Stimulated activated naive CD8-positive, alpha-beta T cell treated with anti-CD3 and anti-CD28 coated beads, Interleukin-15, Interleukin-2, amounts not matched to agents 100 U/mL and 50 U/mL, for 24 hours (primary cell): ENCODE measurements at regions not wholly inside any gene's neighbourhood (a gene's known extent, or its start where the extent isn't known, plus 50 kb on each side); places are given as distances from the start of the nearest gene placed in this dataset.
"Not testable (repeated sequence)": the region's sequence is repeated elsewhere in the genome, so short reads cannot be mapped to it uniquely, and the experiment has no call there.

Experiments
- ATAC-seq: fragments of 150-1000 bp; cut with Tn5 transposase; one replicate; pipeline ENCODE4 v1.10.0; 2021
- DNase-seq: peaks from one replicate; pipeline ENCODE4 v3.0.0; 2021

DNA sequence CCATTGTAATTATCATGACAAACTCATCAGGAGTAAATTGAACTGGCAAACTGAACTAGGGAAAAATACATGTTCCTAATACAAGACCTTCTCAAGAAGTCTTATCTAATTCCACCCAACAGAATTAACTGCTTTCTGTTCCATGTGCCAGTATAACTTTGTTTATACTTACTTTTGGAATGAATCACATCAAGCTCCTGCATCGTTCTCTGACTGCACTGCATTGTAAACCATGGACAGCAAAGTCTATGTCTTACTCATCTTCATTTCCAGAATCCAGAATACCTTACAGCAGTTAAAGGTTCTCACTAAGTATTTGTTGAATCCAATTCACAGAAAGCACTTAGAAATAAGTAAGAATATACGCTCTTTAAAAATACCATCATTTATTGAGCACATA is 102.8 kb downstream of the PLK2 start:
- ATAC-seq (no peak), DNase-seq (no peak)

DNA sequence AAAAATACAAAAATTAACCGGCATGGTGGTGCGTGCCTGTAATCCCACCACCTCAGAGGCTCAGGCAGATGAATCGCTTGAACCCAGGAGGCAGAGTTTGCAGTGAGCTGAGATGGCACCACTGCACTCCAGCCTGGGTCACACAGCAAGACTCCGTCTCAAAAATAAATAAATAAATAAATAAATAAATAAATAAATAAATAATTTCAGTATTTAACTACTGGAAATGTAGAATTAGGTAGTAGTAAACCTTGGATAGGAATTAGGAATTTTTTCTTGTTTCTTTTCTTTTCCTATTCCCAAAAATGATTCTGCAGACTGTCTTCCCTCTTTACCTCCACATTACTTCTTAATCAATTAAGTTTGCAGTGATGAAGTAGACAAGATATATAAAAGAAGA is 103.2 kb downstream of the PLK2 start:
- ATAC-seq = no peak
- DNase-seq = no peak

GRCh38 chr5:58354827-58355226 is 105.1 kb downstream of the PLK2 start:
- no peak for DNase-seq
- no peak for ATAC-seq

DNA sequence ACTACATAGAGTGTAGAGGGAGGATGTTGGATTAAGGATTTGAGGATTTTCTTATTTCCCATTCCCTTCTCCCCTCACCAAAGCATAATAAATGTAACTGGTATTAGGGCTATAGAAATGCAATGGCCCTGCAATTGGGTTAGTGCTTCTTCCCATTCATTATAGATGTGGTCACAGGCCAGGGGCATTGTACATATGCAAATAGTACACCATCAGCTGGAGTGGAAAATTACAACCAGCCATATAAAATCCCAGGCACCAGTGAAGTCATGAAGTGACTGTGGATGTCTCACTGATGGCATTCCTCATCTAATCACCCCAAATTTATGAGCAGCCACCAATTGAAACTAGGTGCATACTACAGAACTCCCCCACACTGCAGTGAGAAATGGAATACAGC is 105.9 kb downstream of the PLK2 start:
- no peak for DNase-seq
- ATAC-seq = no peak

DNA sequence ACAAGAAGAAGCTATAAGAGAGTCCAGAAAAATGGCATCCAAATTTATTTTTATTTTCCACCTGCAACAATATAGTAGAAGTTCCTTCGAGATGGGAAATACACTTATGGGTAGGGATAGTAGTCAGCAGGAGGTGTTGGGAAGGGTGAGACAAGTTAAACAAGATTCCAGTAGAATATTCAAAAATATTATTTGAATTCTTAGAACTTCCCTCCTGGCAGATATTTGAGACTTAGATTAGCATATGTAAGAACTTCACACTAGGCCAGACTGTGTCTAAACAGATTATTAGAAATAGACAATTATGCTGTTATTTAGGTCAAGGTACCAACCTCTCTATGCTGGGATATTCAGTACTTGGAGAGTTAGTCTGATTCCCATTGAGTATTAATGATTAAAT is 108.7 kb downstream of the PLK2 start:
- no peak for ATAC-seq
- DNase-seq = no peak

- DNase-seq (no peak), ATAC-seq (no peak)
Measured at GRCh38 chr5:58348996-58349728, 110.7 kb downstream of the PLK2 start.

- DNase-seq (no peak), ATAC-seq (no peak)
Measured at GRCh38 chr5:58346041-58346440, 113.8 kb downstream of the PLK2 start.

DNA sequence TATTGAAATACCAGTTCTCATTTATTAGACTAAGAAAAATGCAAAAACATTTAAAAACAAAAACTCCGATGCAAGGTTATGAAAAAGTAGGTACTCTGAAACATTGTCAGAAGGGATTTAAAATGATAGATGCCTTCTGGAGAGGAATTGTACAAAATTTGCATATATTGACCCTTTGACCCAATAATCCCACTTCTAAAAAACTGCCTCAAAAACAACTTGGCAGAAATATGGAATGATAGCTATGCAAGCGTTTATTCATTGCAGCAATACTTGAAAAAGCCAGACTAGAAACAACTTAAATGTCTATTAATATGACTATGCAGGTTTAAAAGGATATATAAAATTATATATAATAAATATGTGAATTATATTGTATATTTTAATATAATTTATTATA is 118.4 kb downstream of the PLK2 start:
- DNase-seq (no peak), ATAC-seq (no peak)

GRCh38 chr5:58335518-58335917 is 124.4 kb downstream of the PLK2 start:
- DNase-seq = no peak
- no peak for ATAC-seq

GRCh38 chr5:58334035-58334434 is 125.9 kb downstream of the PLK2 start:
- DNase-seq = no peak
- ATAC-seq = no peak

DNA sequence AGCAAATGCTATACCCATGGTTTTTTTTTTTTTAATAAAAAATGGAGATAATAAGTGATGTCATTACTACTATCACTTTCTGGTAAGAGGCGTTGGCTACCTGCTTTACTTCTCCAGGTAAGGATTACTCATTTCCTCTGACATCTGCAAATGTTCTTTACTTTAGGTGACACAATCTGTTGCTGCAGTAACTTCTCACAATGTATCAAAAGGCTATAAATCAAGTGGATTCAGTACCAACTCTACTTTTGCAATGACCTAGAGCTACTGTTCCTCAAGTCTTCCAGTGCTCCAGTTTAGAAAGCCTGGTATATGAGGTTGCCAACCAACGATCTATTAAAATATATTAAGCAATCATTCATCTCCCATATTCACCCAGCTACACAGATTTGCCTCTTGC is 129.1 kb downstream of the PLK2 start:
- no peak for ATAC-seq

DNA sequence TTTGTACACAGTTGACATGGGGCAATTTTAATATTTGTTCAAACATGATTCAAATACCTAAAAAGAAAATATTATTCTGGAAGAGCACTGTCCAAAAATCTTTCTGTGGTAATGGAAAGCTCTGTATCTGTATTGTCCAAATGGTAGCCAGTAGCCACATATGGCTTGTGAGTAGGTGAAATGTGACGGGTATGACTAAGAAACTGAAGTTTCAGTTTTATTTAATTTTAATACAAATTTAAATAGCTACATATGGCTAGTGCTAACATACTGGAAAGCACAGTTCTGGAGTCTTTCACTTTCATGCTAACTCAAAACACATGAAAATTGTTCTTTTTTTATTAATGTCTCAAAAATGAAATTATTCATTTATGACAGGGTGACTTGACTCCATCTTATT is 132.6 kb downstream of the PLK2 start:
- ATAC-seq (no peak), DNase-seq (no peak)

More for the DNA sequence above, 129.1 kb downstream of the PLK2 start:
- DNase-seq = no peak

GRCh38 chr5:58326022-58326421 is 133.9 kb downstream of the PLK2 start:
- ATAC-seq = no peak
- no peak for DNase-seq

DNA sequence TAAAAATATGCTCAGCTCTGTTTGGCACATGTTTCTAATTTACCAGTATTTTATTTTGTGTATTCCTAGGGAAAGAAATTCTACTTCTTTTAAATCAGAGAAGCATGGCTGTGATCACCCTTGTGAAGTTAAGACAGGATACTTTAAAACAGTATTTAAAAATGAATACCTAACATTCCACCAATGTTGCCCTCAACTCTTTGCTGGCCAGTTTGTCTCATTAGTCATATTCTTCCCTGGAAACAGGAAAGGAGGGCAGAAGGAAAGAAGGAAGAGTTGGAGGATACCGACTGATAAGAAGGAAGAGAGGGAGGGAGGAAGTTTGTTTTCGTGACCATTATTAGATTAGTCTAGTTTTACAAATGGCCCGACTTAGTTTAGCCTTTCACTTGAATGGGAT is 137.4 kb downstream of the PLK2 start:
- ATAC-seq = no peak
- no peak for DNase-seq

GRCh38 chr5:58318468-58318867 is 141.4 kb downstream of the PLK2 start:
- ATAC-seq (no peak), DNase-seq (no peak)

DNA sequence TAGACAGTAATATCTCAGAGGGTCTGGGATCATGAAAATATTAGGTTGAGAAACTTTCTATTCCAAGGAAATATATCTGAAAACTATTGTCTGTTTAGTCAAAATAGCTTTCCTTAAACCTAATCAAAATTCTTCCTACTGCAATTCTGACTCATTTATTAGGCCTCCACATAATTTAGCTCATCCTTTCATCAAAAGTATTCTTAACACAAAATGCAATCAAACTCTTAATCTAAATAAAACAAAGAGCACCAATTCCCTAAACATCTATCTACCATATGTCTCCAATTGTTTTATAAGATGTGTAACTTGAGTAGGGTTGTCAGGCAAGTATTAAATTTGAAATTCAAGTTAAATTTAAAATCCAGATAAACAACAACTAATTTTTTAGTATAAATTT is 142.1 kb downstream of the PLK2 start:
- no peak for ATAC-seq
- DNase-seq = no peak

DNA sequence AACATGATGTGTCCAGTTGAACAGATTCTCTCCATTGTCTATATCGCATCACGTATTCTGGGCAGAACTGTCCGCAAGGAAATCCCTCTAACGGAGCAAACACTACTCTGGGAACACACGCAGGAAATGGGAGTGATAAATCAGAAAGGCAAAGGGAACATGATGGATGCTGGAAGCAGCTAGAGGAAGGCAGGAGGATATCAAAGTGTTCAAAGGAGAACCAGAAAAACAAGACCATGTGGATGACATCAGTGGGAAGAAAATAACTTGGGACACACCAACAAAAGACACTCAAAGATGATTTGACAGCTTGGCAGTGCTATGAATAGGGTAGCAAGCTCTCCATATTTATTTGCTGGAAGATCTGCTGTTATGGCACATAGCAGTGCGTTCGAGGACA is 142.9 kb downstream of the PLK2 start:
- ATAC-seq (no peak), DNase-seq (no peak)

GRCh38 chr5:58315794-58316193 is 144.1 kb downstream of the PLK2 start:
- DNase-seq = no peak
- ATAC-seq = no peak

DNA sequence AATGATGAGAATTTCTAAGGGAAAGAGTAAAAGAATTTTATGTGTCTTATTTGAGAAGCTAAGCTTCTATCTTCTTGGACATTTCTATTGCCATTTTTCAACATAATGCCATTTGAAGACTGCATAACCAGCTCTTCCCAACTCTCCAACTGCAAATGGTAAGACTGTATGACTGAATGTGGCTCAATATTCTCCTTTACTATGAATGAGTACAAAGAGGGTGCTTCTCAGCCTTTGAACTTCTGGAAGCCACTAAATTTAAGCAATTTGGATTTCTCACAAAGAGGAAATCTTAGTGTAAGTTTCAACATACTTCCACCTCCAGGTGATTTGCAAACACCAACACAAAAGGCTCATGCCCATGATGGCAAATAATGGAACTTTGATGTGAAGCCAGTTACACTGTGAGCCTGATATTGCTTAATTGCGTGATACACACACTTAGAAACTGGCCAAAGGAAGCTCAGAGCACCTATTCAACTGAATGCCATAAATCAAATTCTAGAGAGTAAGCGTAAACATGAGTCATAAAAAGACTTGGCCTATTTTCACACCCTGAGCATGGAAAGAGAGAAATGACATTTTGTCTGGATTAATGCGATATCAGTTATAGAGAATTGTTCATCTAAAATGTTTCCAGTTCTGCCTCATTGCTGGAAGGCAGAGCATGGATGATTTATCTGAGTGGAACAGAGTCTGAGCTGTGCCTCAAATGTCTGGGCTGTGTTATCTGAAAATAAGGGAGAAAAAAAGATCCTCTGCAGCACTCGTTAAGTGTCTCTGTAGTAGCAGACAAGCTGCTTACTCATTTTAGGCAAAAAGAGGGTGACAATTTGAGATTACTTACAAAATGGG is 145.3 kb downstream of the PLK2 start:
- ATAC-seq (no peak), DNase-seq (no peak)

DNA sequence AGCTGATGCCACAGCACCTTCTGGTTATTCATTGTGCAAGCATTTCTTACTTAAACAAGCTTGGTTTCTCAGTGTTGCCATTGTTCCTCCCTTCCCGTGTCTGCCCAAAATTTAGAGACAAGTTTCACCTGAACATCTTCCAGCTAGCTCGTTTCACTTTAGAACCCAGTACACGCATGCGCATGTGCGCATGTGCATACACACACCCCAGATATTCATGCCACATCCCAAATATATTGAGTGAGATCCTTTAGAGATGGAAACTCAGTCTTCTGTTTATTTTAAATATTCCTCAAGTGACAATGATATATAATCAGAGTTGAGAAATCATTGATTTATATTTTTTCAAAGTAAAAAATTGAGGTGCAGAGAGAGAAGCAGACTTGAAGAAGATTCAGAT is 147.6 kb downstream of the PLK2 start:
- DNase-seq (no peak), ATAC-seq (no peak)

- no peak for ATAC-seq
- no peak for DNase-seq
Measured at GRCh38 chr5:58311526-58311925, 148.4 kb downstream of the PLK2 start.

- not testable (repeated sequence) for DNase-seq, ATAC-seq
Measured at GRCh38 chr5:58308384-58308783, 151.5 kb downstream of the PLK2 start.

- no peak for DNase-seq
- ATAC-seq = no peak
Measured at GRCh38 chr5:58300346-58300895, 159.5 kb downstream of the PLK2 start.
